Endothelial cell of hepatic sinusoid (primary cell): ENCODE measurements at regions not wholly inside any gene's neighbourhood (a gene's known extent, or its start where the extent isn't known, plus 50 kb on each side); places are given as distances from the start of the nearest gene placed in this dataset.

Source experiments
- in situ Hi-C: cut with HindIII; loops from 2 replicates; pipeline ENCODE4 v1.10.0; 2017; ENCODE audit warnings: low sequenced_read_pairs

DNA sequence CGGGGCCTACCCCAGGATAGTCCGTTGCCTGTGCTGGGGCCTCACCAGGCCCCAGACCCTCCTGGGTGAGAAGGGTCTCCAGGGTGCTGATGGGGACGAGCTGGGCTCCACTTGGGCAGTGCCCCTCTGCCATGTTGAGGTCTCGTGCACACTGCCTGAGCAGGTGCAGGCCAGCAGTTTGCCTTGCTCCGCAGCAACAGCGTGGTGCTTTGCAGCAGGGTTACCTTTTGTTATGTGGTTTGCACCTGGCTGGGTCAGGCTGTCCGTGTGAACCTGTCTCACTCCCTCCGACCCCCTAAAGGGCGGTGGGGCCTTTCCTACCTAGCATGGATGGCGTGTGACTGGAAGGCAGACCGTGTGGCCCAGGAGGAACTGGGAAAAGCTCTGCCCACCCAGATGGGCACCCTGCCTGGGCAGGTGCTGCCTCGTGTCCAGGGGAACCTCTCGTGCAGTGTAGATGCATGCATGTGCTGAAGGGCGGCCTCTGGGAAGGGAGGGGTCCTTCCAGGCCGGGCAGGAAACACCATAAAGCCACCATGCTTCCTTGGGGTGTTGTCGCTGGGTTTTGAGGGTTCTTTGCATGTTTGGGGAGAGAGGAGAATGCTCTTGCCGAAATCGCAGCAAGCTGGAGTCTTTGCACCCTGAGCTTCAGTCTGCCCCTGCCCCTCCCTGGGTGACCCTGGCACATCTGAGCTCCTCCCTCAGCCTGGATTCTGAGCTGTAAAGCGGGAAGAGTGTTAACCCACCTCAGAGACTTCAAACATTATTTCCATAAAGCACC, 75.4 kb upstream of the PPARA start:
- in situ Hi-C loops = loop anchor here (5.0 kb wide), 1 partner anchor 53 kb away; no protein-coding TSS in a partner anchor

DNA sequence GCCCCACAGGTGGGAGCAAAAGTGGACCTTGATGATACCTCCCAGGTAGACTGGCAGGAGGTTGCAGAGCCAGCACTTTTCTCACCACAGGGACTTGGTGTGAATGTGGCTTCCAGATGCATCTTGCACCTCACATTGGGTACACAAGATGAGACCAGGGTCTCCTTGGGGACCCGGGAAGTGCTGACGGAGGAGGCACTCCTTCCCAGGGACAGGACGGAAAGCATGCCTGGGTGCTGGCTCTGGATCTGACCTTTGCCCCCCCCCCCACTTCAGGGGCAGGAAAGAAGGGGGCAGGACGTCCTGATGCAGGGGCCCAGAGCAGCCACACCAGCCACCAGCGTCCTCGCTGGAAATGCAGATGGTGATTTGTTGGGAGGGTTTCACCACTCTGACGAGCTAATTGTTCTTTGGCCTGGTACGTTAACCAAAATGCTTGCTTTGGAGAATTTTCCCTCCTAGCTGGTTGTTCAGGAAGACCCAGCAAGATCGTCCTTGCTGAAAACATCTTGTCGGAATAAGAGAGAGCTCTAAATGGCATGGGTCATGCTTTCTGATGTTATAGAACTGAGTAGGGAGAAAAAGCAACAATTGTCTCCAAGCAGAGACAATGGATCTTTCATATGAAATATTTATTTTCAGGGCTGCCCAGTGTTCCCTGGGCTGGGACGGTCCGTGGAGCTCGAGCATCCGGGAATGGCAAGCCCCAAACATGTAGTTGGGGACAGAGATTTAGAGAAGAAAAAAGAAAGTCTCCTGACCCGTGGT, 74.4 kb upstream of the PPARA start:
- in situ Hi-C loops = loop anchor here (5.0 kb wide), 1 partner anchor 54 kb away; no protein-coding TSS in a partner anchor

DNA sequence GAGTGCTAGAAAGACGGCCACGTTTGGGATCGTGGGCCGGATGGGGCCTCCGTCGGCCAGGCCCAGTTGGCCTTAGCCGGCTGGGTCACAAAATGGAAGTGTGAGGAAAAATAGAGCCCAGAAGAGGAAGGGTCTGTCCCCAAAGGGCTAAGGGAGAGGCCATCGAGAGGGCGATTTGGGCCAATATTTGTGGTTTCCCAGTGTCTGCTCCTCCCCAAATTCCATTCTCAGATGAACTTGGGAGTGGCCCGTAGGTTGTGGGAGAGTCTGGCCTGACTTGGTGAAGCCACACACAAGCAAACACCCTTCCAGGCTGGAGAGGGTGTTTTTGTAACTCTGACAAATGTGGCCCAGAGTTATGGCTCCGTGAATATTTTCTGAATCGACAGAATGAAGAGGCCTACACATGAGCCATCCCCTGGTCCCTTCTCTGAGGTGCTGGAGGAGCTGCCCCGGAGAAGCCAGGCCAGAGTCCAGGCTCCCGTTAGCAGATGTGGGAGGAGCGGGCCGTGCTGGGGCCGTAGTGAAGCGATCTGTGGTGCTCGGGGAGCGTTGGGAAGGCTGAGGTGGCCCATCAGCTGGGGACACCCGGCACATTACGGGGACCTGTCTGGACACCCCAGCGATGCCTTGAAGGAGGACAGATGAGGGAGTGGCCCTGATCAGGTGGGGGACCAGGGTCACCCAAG, 73.5 kb upstream of the PPARA start:
- in situ Hi-C loops = loop anchor here (5.0 kb wide), 1 partner anchor 54 kb away; no protein-coding TSS in a partner anchor

DNA sequence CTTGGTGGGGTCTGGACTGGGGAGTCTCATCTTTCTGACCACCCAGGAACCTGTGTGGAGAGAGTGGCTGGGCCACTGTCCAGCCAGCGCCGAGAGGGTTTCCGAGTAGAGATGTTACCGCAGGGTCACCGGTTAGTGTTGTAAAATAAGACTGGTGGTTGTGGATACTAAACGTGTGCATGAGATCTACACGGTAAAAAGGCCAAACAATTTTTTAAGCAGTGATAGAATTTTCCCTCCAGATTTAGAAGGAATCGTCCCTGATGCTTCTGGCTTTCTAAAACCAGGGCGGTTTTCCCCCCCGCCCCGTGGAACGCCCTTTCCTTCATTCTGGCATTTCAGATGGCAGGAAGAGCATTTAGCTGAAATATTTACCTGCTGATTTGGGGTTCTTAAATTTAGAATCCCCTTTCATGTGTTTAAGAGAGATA, 72.6 kb upstream of the PPARA start:
- in situ Hi-C loops = loop anchor here (5.0 kb wide), 1 partner anchor 55 kb away; no protein-coding TSS in a partner anchor

DNA sequence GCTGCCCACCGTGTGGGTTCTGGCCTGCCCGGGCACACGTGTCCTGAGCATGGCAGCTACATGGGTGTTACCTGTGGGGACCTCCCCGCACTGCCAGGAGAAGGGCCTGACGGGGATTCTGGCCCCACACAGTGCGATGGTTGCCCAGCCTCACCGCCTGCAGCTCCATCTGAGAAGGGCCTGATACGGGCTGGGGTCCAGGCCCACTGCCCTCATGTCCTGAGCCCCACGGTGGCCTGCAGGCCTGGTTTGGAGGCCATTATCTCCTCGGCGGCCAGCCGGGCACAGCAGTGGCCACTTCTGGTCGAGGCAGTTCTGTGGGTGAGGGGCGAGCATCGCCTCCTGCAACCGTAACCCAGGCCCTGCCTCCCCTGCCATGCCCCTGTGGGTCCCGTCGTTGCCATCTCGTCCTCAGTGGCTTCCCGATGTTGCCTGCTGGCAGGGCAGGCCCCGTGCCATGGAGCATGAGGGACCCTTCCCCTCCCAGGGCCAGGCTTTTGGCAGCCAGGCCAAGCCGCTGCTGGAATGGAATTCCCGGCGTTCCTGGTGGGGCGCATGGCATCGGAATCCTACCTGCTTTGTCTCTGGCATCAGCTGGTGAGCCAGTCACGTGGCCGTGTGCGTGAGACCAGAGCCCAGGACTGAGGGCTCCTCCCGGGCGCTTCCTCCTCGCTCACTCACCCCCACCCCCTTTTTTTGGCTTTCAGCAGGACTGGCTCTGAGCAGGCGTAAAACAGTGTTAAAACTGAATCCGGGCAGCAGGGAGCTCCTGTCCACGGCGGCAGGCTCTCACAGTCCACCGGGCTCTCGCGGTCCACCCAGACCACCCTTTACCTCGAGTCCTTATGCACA, 71.9 kb upstream of the PPARA start:
- in situ Hi-C loops = loop anchor here (5.0 kb wide), 1 partner anchor 56 kb away; no protein-coding TSS in a partner anchor

DNA sequence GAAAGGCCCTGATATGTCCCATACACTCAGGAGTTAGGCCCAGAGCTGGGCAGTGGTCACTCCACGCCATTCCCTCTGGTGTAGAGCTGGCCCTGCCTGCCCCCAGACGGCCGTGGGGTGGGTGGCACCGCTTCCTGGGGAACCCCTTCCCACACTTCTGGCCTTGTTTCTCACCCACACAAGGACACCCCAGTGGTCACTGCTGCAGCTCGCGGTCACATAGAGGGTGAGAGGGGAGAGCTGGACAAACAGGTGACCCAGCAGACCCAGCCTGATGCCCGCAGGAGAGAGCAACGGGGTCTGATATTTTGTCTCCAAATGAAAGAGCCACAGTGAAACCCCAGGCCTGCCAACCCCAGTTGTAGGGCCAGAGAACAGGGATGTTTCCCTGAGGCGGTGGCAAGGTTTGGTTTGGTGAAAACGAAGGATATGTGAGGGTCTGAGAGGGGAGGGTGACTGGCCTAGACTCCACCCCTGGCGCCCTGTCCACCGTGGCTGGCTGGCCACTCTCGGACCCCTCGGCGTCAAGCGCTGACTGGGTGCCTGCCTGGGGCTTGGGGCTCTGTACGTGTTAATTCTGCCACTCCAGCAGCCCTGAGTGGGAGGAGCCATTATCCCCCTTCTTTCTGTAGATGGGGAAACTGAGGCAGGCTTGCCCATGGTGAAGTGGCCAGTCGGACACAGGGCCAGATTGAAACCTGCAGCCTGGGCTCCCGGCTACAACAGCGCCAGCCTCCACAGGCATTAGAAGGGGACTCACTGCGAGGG, 71.0 kb upstream of the PPARA start:
- in situ Hi-C loops = loop anchor here (5.0 kb wide), 1 partner anchor 57 kb away; no protein-coding TSS in a partner anchor

DNA sequence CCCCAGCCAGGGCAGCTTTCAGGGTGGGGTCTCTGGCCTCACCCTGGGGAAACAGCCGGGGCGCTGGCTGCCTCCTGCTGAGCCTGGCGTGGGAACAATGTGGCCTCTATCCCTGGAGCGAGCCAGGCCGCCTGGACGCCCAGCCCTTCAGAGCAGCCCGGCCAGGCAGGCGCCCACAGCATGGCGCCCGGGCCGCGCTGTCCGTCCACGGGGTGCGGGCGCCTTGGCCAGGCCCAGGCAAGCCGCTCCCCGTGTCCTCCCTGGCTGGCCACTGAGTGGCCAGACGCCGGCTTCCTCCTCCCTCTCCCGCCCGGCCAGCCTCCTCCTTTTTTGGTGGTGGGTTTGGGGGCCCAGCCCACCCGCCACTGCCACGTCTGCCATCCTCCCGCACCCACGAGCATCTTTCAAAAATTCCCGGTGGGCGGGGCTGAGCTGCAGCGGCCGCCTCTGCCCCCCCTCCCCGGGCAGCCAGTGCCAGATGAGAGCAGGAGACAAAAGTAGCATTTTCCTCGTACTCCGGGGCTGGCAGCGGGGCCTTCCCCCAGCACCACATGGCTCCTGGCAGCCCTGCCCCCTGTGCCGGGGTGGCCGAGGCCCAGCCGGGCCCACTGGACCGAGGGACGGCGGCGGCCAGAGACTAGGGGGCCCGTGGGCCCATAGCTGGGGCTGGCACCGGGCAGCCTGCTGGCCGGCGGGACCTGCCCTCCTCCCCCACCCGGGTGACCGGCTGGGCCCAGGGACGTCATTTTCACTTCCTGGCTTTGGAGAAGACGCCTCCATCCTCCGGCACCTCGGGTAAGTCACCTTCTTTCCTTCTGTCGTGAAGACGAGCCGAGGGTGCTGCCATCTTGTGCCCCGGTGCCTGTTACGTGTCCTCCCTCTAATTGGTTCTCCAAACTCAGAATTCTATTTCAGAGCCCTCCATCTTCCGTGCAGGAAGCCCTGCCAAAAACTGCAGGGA, 70.2 kb upstream of the PPARA start:
- in situ Hi-C loops = loop anchor here (5.0 kb wide), 1 partner anchor 58 kb away; no protein-coding TSS in a partner anchor

DNA sequence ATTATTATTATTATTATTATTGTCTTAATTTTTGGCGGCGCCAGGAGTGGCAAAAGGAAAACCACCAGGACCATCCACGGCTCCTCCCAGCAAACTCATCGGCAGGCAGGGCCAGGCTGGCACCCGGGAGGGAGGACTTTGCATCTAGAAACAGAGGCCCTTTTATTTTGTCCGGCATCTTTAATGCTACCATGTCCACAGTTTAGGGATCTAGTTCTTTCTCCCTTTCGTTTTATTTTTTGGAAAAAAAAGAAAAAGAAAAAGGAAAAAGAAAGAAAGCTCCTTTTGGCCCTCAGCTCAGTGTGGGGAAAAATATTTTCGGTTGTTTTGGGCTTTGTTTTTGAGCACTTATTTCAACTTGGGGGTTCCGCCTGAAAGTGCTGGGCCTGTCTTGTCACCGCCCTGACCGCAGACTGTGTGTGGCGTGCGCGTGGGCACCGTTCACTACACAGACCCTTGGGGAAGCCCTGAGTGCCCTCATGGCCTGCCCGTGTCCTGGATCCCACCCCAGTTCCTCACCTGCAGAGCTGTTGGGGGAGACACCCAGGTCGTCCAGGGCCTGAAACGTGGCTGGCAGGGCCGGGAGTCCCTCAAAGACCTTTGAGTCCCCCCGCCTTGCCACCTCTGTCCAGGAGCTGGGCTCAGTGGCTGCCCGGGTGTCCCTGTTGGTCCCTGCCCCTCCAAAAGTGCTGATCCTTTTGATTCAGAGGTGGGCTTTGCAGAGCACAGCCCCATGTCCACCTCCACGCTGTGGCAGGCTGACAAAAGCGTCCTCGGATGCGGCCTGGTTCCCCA, 69.1 kb upstream of the PPARA start:
- in situ Hi-C loops = no loop called here

DNA sequence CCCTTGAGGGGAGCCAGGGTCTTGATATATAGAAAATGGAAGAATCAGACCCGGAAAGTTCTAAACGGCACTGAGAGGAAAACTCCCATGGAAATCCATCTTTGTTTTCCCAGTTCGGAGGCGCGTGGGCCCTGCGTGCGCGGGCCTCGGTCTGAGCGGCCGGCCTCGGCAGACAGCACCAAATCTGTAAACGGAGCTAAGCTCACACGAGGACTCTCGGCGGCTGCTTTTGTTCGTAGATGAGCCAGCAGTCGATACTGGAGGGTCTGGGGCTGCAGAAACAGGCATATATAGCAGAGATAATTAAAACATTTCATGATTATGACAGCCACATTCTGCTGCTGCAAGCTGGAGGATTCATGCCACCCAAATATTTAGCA, 68.5 kb upstream of the PPARA start:
- in situ Hi-C loops = no loop called here

DNA sequence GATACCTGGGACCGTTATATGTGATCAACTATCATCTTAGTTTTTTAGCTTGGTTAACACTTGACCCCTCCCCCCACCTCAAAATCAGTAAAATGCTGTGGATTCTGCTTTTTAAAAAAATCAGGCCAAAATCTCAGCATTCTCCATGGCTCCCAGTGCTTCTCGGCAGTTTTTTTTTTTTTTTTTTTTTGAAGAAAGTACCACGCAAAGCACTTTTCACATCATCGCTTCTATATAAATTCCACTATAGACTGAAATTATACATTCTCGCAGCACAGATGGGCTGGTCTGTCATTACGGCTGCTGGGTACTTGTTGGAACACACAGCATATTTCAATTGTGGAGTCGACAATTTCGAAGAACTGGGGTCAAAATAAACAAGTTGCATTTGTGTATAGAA, 67.7 kb upstream of the PPARA start:
- in situ Hi-C loops = no loop called here

DNA sequence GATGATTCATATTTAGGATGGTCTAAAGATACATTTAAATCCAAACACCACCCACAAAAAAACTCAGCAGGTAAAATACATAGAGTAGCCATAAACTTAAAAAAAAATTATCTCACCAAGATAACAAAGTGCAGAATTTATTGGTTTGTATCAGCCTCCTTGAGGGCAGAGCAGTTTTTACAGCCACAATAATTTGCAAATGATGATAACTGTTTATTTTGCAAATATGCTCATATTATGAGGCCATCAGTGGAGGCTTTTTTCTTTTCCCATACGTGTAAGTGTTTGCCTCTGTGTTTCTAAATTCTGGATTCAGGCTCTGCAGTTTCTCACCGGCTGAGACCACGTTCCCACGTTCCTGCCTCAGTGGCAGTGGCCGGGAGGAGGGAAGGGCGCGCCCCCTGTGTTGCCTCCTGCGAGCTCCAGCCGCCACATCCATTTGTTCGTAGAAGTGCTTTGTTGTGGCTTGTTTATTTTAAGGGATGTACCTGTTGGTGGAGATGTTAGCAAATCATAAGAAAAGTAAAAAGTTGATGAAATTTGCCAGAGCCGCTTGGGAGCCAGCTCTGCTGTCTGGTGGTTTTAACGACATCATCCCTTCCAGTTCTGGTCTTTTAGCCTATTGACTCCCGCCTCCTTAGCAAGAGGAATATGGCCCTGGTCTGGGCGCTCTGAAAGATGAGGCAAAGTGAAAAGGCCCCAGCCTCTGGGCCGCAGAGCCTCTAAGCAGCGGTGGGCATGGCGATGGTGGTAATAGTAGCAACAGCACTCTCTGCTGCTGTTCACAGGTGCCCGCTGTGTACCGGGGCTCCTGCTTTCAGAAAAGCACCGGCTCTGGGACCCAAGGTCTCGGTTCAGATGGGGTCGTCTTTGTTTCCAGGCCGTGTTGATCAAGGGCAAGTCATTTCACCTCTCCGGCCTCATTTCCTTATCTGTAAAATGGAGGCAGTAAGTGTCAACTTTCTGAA, 66.7 kb upstream of the PPARA start:
- in situ Hi-C loops = no loop called here

DNA sequence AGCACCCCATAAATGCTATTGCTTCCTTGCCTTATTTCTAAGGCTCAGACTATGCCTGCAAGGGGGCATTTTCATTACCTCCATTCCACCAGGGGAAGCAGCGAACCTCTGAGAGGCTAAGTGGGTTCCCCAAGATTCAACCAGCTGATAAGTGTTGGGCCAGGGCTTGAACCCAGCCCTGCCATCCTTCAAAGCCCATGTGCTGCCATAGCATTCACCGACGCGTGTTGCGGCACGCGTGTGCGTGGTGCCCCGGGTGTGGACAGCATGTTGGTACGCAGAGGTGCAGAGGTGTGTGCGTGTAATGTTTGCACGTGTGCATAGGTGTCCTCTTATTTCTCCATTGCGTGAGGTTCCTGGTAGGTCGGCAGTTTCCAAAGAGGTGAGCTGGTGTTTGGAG, 66.0 kb upstream of the PPARA start:
- in situ Hi-C loops = no loop called here

DNA sequence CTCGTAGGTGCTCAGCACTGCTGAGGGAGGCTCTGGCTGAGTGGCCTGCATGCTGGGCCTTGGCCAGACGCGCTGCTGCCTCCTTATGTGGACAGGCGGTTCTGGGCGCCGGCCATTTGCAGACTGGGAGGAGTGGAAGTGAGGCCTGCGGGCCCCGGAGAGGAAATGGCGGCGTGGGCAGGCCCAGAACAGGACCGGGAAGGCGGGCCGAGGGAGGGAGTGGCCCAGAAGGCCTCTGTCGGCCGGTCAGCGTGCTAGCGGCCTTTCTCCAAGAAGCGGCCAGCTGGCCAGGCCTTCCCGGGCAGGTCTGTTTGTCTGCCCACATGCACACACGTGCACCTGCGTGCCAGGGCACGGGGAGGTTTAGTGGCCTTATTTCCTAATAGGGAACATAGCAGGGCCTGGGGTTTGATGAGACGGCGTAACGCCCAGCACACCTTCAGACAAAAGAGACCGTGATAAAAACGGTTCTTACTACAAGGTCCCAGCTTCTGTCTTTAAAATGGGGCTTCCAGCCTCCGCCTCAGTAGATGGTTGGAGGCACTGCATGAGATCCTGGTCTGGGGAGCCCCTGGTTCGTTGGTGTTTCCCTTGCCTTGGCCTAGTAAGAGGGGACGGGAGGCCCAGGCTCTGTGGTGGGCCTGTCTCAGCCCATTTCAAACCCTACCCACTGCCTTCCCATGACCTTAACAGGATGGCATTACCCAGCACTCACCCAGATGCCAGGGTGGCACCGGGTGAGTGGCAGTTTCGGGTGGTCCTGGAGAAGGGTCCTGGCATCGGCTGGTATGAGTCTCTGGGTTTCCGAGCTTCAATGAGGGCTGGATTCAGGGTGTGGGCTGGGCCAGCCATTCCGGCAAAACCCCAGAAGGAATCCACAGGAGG, 65.1 kb upstream of the PPARA start:
- in situ Hi-C loops = no loop called here

DNA sequence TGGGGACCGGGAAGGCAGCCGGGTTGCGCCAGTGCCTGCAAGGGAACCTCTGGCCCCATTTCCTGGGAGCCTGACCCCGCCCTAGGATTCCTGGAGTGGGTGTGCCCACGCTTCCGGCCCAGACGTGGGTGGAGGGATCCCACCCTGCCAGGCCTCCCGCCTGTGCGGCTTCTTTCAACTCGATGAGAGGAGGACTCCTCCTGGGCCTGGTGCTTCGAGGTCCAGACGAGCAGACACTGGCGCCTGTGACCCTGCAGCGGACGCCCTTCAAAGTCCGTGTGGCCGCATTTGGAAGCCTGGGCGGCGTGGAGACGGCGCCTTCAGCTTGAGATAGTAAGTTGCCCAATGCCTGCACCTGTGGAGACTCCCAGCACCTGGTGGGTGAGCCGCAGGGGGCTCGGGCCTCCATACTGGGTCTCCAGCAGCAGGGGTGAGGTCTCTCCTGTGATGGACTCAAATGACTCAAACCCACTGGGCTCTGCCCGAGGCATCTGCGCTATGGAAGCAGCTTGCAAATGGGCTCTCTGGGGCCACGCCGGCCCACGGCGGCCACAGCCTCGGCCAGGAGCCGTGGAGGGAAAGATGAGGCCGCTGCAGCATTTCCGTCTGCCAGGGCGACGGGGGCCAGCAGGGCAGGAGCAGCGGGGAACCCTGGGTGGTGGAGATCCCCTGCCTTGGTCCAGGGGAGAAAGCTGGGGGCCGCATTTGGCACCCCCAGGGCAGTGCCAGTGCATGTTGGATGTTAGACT, 64.3 kb upstream of the PPARA start:
- in situ Hi-C loops = no loop called here
